CD4-positive, alpha-beta T cell treated with Interleukin-4 for 1 hour (primary cell): ENCODE measurements at regions not wholly inside any gene's neighbourhood (a gene's known extent, or its start where the extent isn't known, plus 50 kb on each side); places are given as distances from the start of the nearest gene placed in this dataset.
"Not testable (repeated sequence)": the region's sequence is repeated elsewhere in the genome, so short reads cannot be mapped to it uniquely, and the experiment has no call there.

ENCODE experiments used
- DNase-seq, 2 donors: peaks; one replicate each; pipeline ENCODE4 v3.0.0-alpha.2; 2020 to 2022

GRCh38 chr2:4053769-4054493, 350.6 kb downstream of the DCDC2C start:
- DNase-seq = no peak

DNA sequence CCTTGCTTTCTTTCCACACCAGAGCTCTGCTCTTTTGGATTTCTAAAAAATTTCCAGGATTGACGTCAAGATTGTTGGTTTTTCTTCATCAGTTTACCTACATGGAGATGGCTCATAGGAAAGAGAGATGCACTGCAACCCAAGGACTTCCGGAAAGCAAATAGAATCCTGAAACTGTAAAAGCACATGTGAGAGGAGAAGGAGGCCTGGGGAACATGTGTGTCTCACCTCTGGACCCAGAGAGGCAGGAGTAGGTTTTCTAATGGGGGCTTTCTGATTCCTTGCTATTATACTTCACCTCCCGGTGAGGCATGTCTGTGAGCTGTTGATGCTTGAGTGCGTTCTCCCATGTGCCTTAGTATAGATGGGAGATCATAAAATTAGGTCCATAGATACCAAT, 362.8 kb downstream of the DCDC2C start:
- no peak for DNase-seq

DNA sequence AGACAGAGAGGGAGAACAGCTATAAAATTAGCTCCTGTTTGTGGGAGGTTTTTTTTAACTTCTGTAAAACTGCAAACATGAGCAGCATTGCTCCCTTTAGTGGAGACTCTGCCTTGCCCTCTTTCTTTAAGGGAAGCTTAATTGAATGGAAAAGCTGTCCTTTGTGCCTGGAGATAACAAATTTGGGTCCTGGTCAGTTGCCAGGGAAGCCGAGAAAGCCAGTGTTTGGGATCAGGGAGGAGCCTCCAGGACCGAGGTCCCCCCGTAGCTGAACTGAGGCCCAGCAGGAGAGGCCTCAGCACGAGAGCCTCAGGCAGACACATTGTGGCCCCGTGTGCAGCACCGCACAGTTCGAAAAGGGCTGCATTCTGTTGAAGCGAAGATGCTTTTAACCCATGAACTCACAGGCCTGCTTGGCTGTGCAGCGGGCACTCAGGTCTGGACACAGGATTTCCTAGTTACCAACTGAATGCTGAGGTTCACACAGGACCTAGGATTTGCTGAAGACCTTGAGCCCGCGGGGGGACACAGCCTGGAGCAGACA, 369.7 kb downstream of the DCDC2C start:
- no peak for DNase-seq

DNA sequence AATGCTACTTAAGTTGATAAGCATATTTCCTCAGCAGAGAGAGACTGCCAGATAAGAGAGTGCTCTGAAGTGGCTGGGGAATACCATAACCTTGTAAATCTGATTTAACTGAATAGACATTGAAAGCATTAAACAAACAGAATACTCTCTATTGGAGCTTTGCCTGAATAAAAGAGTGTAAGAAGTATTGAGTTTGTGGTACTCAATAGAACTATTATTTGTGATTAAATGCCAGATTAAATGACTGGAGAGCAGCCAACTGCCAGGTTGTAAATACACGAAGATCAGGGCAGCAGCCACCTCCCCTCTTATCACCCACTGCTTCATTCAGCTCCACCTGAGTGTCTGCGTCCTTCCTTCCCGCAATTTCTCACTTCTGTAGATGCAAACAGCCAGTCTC, 373.6 kb downstream of the DCDC2C start:
- DNase-seq = no peak

DNA sequence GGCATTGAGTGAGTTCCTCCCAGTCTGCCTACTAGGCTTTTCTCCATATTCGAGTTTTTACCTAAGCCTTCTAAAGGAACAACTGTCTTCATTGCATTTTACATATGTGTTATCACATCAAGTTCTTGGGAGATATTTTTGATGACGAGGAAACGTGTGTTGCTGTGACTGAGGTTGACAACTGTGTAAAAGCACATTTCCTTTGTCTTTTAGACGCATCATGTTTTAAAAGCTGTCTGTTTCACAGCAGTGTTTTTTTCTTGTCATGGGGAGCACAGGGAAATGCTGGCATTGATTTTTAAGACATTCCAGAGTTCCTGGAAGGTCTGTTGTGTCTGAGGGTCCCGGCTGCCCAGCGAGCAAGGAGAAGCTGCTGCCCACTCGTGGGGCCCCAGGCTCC, 381.8 kb downstream of the DCDC2C start:
- no peak for DNase-seq

GRCh38 chr2:4090668-4091630, 387.6 kb downstream of the DCDC2C start:
- DNase-seq = no peak

DNA sequence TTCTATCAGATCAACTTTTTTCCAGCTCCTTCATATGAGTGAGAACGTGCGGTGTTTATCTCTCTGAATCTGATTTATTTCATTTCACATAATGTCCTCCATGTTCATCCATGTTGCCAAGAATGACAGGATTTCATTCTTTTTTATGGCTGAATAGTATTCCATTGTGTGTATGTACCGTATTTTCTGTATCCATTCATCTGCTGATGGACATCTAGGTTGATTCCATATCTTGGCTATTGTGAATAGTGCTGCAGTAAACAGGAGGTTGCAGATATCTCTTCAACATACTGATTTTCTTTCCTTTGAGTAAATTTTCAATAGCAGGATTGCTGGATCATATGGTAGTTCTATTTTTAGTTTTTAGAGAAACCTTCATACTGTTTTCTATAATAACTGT, 388.5 kb downstream of the DCDC2C start:
- no peak for DNase-seq

- no peak for DNase-seq
Observed at GRCh38 chr2:4094743-4095142, 391.4 kb downstream of the DCDC2C start.

DNA sequence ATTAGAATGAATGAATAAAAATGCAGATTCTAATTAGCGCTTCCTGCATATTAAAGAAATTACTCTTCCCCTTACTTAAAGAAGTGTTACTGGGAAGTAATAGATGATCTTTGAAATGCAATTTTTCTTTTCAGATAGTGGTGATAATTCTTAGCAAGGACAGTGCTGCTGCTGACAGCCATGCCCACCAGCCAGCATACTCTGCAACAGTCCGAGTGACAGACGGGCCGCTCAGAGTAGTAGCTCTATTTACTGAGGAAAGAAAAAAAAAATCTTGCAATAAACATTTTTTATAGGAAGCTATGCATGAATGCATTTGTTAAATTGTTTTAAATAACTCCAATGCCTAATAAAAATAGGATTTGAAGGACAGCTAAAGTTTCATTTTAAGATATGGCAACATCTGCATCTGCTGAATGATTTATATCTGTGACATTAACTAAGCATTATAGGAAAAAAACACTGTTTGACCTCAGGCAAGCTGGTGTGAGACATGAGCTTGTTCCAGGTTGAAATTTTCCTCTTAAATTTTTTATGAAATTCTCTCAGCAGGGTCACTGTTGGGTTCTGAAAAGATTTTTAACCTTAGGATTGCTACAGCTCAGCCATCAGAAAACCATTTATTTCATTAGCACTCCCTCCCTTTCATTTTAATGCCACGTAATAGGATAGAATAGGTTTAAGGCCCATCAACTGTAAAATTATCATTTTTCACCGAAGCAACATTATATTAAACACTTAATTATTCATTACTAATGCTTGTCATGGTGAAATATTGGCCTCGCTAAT, 393.8 kb downstream of the DCDC2C start:
- no peak for DNase-seq

DNA sequence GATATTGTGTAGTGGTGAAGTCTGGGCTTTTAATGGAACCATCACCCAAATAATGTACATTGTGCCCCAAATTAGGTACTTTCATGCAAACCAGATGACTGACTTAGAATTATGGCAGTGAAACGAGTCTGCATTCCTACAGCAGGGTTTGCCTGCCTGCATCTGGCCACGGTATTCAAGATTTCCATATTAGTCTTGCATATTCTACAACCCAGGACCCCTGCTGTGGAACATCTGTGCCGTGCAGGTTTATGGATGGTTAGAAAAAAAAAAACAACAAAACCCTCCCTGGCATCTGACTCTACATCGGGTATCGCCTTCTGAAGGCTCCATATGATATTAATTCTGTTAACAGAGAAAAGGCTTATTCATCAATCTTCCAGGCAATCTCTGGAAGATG, 394.8 kb downstream of the DCDC2C start:
- DNase-seq = no peak

DNA sequence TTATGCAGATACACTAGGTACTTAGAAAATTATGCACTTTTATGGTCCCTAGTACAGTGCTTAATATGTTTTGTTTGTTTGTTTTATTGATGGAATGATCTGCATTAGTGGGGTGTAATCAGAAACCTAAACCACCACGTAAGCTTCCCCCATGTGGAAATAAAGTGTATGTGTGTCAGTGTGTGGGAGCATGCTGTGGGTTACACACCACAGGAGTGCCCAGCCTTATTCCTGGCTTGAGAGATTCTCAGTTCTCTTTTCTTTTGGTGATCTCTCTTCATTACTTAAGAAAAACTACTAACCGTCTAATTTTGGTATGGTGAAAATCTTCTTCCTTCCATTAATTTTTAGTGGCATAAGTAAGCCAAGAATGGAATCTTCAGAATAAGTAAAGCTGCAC, 398.6 kb downstream of the DCDC2C start:
- DNase-seq = no peak

- DNase-seq = no peak
Observed at GRCh38 chr2:4107179-4107578, 403.8 kb downstream of the DCDC2C start.

DNA sequence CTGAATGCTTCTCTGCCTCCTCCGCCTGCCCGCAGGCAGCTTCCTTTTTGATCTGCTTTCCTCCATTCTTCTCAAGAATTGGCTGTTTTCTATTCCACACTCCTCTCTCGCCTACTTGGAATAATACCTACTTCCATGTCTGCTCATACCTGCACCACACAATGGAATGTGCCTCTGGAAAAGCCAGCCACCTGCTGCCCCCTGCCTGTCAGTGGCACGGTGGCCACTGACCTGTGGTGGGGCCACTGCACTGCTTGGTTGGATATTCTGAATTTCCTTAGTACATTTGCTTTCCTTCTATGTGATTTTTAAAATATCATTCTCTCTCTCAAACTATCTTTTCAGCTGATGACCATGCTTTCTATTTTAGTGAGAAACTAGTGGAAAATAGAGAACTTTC, 406.9 kb downstream of the DCDC2C start:
- no peak for DNase-seq

- not testable (repeated sequence) for DNase-seq
Observed at GRCh38 chr2:4115435-4115834, 412.1 kb downstream of the DCDC2C start.

DNA sequence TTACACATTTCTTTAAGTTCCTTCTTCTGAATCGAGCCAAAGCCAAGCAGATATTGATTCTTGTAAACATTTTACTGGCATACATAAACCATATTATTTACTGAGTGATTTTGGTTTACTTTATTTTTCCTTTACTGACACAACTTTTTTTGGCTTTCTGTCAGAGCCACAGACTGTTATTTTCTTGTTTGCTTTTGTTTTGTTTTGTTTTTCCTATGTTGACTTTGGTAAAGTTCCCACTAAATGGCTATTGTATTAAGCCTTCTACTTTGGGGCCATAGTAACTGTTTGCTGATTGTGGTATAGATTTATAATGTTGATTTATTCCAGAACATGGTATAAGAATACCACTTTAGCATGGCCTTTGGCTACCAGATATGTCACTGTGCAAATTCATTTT, 419.4 kb downstream of the DCDC2C start:
- no peak for DNase-seq

DNA sequence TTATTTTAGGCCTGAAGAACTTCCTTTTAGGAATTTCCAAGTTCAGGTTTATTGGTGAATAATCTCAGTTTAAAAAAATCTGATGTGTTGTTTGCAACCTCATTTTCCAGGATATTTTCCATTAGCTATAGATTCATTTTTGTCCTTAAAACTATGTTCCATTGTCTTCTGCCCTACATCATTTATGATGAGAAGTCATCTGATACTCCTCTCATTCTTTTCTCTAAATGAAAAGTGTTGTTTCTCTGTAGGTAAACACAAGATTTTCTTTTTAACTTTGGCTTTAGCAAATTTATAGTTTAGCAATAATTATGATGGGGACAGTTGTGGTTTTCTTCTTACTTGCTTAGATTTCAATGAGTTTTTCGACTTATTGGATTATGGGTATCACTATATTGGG, 427.3 kb downstream of the DCDC2C start:
- DNase-seq = no peak

DNA sequence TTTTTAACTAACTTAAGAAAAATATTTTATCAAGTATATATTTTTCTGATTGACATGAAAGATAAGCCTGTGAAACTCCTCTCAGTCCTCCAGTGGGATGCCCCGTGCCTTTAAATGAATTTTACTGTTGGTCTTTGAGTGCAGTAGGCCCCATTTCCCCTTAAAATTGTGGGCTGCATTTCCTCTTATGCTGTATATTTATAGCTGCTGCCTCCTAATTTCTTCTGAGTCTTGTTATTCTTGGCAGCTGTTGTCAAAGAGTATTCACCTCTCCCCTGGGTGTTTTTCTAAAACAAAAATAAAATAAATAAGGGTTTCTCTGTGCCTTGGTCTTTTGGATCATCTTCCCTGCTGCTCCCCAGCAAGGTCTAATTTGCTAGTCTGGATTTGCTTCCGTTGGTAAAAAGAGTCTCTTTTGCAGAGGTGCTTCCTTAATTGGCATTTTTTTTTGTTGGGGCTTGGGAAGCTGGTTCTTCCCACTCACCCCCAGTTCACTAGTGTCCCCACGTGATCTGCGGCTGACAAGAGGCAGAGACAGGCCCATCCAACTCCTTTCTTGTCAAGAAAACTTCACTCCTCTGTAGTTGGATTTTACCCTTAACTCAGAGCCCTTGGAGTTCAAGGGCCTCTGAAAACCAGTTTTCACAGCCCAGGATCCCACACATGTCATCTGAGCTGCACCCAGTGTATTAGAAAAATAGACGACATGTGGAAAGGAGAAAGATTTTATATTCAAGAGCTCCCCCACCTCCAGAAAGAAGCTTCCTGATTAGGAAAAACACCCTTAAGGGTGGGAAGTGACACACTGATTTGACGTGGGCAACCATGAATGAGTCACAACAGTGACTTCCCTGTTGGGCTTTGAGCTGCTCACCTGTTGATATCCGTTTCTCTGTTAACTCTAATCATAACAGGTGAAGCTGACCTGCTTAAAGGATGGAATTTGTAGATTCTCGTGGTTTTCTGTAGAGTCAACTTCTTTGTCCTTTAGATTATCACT, 431.5 kb downstream of the DCDC2C start:
- no peak for DNase-seq

- DNase-seq = no peak
Observed at GRCh38 chr2:4135765-4136164, 432.4 kb downstream of the DCDC2C start.

GRCh38 chr2:4139316-4139715, 435.9 kb downstream of the DCDC2C start:
- no peak for DNase-seq

DNA sequence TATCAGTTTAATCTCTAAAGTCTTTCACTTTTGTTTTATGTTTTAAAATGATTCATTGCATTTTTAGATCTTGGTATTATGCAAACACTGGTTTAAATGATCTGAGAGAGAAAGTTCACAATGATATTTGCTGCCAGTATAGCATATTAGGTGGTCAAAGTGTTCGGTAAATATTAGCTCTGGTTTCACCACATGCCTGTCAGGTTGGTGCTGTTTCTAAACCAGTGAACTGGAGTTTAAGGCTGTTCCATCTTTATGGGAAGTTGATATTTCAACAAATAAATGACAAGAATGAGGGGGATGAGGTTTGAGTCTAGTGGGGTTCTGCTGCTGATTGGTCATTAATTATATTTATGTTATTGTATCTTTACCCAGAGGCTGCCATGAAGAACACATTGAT, 436.4 kb downstream of the DCDC2C start:
- DNase-seq = no peak

DNA sequence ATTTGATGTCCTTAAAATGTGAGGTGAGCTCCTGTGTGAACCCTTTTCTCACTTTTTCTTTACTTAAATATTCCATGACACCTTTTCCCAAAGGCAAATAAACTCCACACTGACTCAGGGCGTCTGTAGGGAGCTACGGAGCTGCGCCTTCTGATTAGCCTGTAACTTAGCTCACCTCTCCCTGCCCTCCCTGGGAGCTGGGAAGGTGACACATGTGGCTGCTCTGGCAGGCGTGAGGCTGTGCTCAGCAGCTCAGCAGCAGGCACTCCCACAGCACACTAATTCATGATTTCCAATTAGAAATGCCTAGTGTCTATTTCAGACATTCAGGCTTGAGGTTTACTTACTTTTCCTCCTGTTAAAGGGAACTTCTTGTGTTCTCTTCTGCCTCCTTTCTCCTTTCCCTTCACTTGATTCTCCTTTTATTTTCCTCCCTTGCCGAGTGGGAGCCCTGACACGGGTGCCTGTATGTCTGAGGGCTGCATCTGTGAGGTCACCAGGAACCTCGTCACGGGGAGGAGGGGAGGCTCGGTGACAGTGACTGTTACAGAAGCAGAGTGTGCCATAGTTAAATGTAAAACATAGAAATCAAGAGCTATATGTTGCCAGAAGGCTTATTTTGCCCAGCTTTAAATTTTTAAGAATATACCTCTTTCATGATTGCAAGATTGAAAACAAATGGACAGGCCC, 437.1 kb downstream of the DCDC2C start:
- DNase-seq = no peak
